ENCODE measurements at regions not wholly inside any gene's neighbourhood (a gene's known extent, or its start where the extent isn't known, plus 50 kb on each side); places are given as distances from the start of the nearest gene placed in this dataset.

GRCh38 chr20:60213126-60213893, 255.1 kb downstream of the CDH26 start:
- DNase-seq (ENCODE audit: low spot score), result no peak

GRCh38 chr20:60214901-60215815, 256.9 kb downstream of the CDH26 start:
- no peak for DNase-seq (ENCODE audit: low spot score)

- DNase-seq (ENCODE audit: low spot score), result no peak
Observed at GRCh38 chr20:60215816-60216730, 257.9 kb downstream of the CDH26 start.

DNA sequence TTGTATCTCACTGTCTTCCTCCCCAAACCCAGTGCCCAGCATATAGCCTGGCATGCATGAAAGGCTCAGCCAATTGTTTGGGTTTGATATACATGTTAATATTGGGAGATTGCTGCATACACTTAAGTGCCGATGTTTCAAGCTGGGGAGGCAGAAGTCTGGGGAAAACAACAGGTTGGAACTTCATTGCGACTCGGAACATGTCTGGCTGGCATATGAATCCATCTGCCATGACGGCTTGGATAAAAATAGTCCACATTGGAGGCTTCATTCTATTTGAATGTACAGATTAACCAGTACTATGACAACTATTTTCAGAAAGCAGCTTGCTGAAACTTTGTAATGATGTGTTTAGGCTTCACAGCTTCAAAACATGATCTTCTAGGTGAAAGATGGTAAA, 261.0 kb downstream of the CDH26 start:
- no peak for DNase-seq (ENCODE audit: low spot score)

DNA sequence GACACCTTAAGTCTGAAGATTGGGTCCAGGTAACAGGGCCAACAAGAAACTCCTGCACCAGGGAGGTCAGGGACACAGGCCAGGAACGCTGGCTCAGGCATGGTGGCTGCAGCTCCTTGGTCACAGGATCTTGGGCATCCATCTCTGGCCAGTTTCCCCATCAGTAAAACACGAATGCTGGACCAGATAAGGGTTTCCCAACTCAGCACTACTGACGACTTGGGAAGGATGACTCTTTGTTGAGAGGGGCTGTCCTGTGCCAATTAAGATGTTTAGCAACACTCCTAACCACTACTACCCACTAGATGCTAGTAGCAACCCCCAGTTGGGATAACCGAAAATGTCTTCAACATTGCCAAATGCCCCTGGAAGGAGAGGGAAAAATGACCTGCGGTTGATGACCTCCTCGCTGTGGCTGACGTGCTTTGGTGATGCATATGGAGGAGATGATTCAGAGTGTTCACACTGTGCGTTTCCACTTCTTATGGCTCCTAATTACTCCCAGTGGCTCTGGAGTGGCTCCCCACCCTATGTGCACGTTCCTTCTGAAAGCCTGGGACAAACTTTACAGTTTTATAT, 261.9 kb downstream of the CDH26 start:
- DNase-seq (ENCODE audit: low spot score), result no peak

- DNase-seq (ENCODE audit: low spot score), result no peak
Observed at GRCh38 chr20:60220706-60221105, 262.5 kb downstream of the CDH26 start.

- DNase-seq (ENCODE audit: low spot score), result no peak
Observed at GRCh38 chr20:60221593-60221992, 263.4 kb downstream of the CDH26 start.

DNA sequence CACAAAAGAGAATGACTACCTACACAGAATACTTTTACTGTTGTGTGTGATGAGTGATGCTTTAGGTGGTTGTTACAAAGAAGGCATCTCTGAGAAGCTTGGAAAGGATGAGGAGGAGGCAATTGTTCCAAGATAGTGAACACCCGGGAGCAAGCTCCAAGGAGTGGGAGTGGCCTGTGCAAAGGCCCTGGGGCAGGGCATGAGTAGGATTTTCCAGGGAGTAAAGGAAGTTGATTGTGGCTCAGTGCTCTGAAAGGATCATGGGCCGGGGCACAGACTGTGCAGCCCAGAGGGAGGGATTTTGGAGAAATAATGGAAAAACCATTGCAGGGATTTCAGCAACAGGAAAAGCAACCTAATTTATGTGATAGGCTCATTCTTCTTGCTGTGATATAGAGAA, 264.3 kb downstream of the CDH26 start:
- DNase-seq (ENCODE audit: low spot score), result no peak

GRCh38 chr20:60223174-60223573, 265.0 kb downstream of the CDH26 start:
- no peak for DNase-seq (ENCODE audit: low spot score)

DNA sequence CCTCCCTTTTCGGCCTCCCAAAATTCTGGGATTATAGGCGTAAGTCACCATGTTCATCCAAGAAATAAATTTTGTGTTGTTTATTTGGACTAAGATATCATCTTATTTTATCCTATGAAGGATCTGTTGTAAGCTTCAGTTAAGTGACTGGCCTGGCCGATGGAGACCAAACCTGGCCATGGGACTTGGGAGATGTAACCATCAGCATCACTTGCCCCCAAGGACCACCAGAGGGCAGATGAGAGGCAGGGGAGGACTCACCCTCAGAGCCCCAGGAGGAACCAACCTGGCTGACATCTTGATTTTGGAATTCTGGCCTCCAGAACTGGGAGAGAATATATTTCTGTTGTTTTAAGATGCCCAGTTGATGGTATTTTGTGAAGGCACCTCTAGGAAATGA, 266.7 kb downstream of the CDH26 start:
- no peak for DNase-seq (ENCODE audit: low spot score)

DNA sequence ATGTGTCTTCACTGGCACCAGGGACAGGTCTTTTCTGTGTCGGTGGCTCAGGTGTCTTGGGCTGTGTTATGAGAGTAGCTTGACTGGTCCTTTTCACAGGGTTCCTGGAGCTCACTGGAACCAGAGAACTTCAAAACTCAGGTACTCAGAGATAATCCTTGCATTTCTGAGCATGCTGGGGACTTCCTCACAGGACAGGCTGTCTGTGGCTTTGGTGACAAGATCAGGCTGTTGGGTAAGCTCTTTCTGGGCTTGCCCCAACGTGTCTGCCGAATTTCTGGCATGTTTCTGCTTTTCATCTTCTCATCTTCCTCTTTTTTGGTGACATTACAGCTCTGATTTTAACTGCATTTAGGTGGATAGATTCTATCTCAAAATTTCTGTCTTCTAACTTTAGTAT, 270.0 kb downstream of the CDH26 start:
- DNase-seq (ENCODE audit: low spot score), result no peak

DNA sequence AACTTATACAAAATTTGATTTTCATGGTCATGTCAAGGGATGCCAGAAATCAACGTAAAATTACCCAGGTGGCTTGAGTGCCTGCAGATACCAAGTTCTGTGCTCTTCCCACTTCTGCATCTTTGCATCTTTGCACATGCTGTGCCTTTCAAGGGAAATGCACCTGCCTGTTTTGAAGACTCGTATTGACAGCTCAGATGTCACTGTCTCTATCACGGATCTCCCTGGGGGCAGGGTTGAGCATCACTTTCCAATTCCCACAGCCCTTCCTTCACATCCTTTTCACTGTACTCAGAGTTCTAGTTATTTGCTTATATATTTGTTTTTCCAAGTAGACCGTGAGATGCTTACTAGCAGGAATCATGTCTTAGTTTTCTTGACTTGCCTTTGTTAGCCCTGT, 274.2 kb downstream of the CDH26 start:
- no peak for DNase-seq (ENCODE audit: low spot score)

DNA sequence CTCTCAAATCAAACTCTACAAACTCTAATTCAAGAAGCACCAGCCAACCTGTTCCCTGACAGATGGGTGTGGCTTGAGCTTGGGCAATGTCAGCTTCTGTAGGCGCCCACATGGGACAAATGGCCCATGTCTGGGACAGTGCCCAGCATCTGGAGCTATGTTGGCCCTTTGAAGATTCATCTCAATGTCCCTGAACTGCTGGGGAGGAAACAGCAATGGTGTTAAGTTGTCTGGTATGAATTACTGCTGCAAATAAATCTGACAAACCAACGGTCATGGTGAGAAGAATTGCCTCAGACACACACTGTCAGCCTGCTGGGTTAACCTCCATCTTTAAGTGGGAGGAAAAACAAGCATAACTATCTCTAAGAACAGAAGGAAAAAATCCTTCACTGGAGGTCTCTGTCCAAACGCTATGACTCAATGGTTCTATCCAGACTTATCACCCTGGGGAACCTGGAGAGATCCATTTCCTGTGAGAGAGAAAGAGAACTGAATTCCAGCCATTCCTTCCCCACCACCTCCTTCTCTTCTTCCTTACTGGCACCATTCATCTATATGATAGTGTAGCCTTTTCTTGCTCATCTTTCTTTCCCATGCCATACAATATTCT, 274.9 kb downstream of the CDH26 start:
- no peak for DNase-seq (ENCODE audit: low spot score)

- DNase-seq (ENCODE audit: low spot score), result no peak
Observed at GRCh38 chr20:60236613-60237012, 278.4 kb downstream of the CDH26 start.

DNA sequence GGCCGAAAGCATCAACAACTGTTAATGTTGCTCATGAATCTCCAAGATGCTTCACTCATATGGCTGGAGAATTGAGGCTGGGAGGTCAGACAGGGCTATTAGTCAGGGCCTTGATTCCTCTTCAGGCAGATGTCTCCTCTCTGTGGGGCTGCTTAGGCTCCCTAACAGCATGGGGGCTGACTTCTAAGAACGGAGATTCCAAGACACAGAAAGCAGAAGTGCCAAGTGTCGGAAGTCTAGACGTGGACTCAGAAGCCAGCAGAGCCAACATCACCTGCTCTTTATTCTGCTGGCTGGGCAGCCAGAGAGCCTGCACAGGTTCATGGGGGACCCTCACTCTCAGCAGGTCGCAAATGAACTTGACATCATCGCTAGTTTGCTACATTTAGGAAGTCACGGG, 279.8 kb downstream of the CDH26 start:
- no peak for DNase-seq (ENCODE audit: low spot score)

- DNase-seq (ENCODE audit: low spot score), result no peak
Observed at GRCh38 chr20:60238992-60239660, 280.9 kb downstream of the CDH26 start.

- no peak for DNase-seq (ENCODE audit: low spot score)
Observed at GRCh38 chr20:60239956-60240355, 281.7 kb downstream of the CDH26 start.

DNA sequence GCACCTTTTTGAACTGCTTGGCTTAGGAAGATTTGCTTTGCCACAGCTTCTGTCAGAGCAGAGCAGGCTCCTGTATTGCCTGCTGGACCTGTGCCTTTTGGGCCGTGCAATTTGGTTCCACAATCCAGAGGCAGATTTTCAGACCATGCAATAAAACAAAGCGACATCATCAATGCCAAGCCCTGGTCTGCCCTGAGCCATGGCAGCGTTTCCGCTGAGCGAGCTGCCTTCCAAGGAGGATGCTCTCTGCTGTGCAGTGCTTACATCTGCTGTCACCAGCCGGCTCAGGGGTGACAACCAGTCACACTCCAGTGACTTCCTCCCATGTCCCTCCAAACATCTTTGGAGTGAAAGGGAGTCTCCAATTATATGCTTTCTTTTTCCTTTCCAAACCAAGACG, 282.2 kb downstream of the CDH26 start:
- no peak for DNase-seq (ENCODE audit: low spot score)

DNA sequence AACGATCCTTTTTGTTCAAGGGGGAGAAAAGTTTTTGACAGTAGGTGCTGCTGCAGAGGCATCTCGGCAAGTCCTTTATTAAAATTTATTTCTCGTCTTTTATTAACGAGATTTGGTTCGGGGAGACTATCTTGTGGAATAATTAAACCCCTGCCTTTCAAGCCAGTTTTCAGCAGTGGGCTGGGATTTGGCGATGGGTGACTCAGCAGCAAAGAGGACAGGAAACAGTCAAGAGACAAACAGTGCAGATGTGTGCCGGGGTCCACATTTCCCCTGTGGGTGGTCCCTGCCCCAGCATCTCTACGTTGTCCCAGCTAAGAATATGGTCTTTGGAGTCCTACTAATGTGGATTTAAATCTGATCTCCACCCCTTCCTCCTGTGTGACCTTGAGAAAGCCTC, 282.8 kb downstream of the CDH26 start:
- DNase-seq (ENCODE audit: low spot score), result no peak

GRCh38 chr20:60242836-60243505, 284.7 kb downstream of the CDH26 start:
- DNase-seq (ENCODE audit: low spot score), result peak; percentile 47
